HEK293 (cell line): ENCODE measurements at regions not wholly inside any gene's neighbourhood (a gene's known extent, or its start where the extent isn't known, plus 50 kb on each side); places are given as distances from the start of the nearest gene placed in this dataset.

ENCODE experiments used
- SP7 ChIP-seq: fragments of 450-650 bp; formaldehyde crosslinking; IDR thresholded peaks from 2 replicates; pipeline ENCODE4 v1.5.1; 2016; ENCODE audit warnings: missing biosample characterization, missing genetic modification characterization
- ZBTB8A ChIP-seq: fragments of 450-650 bp; formaldehyde crosslinking; IDR thresholded peaks from 2 replicates; pipeline ENCODE4 v1.5.1; 2016; ENCODE audit warnings: missing biosample characterization, missing genetic modification characterization
- ZNF558 ChIP-seq: fragments of 450-650 bp; formaldehyde crosslinking; IDR thresholded peaks from 2 replicates; pipeline ENCODE4 v1.5.1; 2016; ENCODE audit warnings: missing biosample characterization, missing genetic modification characterization
- TF ChIP-seq, protein P1 (sequence below): fragments of 450-650 bp; formaldehyde crosslinking; IDR thresholded peaks from 2 replicates; pipeline ENCODE4 v1.5.1; 2016; ENCODE audit warnings: missing biosample characterization, missing genetic modification characterization
- TF ChIP-seq, protein P2 (sequence below): fragments of 450-650 bp; formaldehyde crosslinking; IDR thresholded peaks from 2 replicates; pipeline ENCODE4 v1.5.1; 2016; ENCODE audit warnings: missing biosample characterization, missing genetic modification characterization
- TF ChIP-seq, protein P3 (sequence below): sonication (generic); formaldehyde crosslinking; IDR thresholded peaks from 2 replicates; pipeline ENCODE4 v1.8.1; 2022; ENCODE audit warnings: mild to moderate bottlenecking, moderate library complexity, missing genetic modification reagents

DNA sequence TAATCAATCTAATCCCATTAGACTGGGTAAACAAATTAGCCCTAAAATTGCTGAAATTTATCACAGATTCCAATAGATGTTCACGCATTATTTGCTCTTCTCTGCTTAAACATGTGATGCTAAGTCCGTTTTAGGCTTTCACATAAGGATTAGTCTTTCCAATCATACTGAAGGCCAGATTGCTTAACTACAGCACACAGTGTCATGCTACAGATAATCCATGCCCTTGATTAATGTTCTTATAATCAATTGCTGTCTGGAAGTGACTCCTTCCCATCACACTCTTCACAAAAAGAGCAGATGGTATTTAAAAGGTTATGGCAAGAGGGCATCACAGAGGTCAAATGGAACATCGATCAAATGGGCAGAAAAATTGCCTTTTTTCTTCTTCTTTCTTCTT lies 471.5 kb upstream of the ROBO1 start:
- TF ChIP-seq, protein P1, sequence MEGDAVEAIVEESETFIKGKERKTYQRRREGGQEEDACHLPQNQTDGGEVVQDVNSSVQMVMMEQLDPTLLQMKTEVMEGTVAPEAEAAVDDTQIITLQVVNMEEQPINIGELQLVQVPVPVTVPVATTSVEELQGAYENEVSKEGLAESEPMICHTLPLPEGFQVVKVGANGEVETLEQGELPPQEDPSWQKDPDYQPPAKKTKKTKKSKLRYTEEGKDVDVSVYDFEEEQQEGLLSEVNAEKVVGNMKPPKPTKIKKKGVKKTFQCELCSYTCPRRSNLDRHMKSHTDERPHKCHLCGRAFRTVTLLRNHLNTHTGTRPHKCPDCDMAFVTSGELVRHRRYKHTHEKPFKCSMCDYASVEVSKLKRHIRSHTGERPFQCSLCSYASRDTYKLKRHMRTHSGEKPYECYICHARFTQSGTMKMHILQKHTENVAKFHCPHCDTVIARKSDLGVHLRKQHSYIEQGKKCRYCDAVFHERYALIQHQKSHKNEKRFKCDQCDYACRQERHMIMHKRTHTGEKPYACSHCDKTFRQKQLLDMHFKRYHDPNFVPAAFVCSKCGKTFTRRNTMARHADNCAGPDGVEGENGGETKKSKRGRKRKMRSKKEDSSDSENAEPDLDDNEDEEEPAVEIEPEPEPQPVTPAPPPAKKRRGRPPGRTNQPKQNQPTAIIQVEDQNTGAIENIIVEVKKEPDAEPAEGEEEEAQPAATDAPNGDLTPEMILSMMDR: no peak
- no peak for TF ChIP-seq ZNF558 (tag by site-specific recombination)
- TF ChIP-seq, protein P2, sequence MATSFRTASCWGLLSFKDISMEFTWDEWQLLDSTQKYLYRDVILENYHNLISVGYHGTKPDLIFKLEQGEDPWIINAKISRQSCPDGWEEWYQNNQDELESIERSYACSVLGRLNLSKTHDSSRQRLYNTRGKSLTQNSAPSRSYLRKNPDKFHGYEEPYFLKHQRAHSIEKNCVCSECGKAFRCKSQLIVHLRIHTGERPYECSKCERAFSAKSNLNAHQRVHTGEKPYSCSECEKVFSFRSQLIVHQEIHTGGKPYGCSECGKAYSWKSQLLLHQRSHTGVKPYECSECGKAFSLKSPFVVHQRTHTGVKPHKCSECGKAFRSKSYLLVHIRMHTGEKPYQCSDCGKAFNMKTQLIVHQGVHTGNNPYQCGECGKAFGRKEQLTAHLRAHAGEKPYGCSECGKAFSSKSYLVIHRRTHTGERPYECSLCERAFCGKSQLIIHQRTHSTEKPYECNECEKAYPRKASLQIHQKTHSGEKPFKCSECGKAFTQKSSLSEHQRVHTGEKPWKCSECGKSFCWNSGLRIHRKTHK (tag by site-specific recombination): no peak
- no peak for TF ChIP-seq SP7 (tag by site-specific recombination)
- TF ChIP-seq, protein P3, sequence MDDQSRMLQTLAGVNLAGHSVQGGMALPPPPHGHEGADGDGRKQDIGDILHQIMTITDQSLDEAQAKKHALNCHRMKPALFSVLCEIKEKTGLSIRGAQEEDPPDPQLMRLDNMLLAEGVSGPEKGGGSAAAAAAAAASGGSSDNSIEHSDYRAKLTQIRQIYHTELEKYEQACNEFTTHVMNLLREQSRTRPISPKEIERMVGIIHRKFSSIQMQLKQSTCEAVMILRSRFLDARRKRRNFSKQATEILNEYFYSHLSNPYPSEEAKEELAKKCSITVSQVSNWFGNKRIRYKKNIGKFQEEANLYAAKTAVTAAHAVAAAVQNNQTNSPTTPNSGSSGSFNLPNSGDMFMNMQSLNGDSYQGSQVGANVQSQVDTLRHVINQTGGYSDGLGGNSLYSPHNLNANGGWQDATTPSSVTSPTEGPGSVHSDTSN (CRISPR knock-in tag): no peak
- no peak for TF ChIP-seq ZBTB8A (tag by site-specific recombination)
